ENCODE measurements at regions not wholly inside any gene's neighbourhood (a gene's known extent, or its start where the extent isn't known, plus 50 kb on each side); places are given as distances from the start of the nearest gene placed in this dataset.
A peak's percentile ranks its signal among the peaks of the same experiment; 100 is the strongest.

- Histone ChIP-seq H3K9me3 (ENCODE audit: control insufficient read depth, insufficient read depth, low read length) (no peaks in the 10 kb centered on the region), H3K27me3 (ENCODE audit: control insufficient read depth, insufficient read depth, low read length) (no peaks in the 10 kb centered on the region)
Observed at GRCh38 chr4:143019351-143019750, 165.4 kb upstream of the USP38 start.

DNA sequence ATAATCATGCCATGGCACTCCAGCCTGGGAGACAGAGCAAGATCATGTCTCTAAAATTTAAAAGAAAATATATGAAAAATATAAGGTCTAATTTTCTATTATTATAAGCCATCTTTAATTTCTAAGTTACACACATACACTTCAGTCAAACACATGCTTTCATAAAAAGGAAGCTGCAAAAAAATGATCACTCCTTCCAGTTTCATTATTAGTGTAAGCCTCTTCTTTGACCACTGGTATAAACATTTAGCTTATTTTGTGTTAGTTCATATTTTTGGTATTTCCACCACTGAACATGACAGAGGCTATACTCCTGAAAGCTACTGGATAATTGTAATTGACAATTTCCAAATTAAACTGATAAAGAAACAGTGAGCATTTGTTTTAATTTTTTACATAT, 163.3 kb upstream of the USP38 start:
- no peak for DNase-seq (ENCODE audit: low read depth, low spot score)
- Histone ChIP-seq H3K27me3 (ENCODE audit: control insufficient read depth, insufficient read depth, low read length) (no peaks in the 10 kb centered on the region), H3K4me1 (ENCODE audit: control insufficient read depth, insufficient read depth, low read length) (no peaks in the 10 kb centered on the region), H3K36me3 (ENCODE audit: control insufficient read depth, insufficient read depth, low read length) (no peaks in the 10 kb centered on the region), H3K4me3 (ENCODE audit: low read length) (no peak overlapping the region), H3K27ac (ENCODE audit: low read length) (no peak overlapping the region), H3K9me3 (ENCODE audit: control insufficient read depth, insufficient read depth, low read length) (no peaks in the 10 kb centered on the region)

More at GRCh38 chr4:143019351-143019750, 165.4 kb upstream of the USP38 start:
- no peaks in the 10 kb centered on the region for H3K4me1 ChIP-seq (ENCODE audit: control insufficient read depth, insufficient read depth, low read length)
- no peaks in the 10 kb centered on the region for H3K36me3 ChIP-seq (ENCODE audit: control insufficient read depth, insufficient read depth, low read length)
- no peak for DNase-seq (ENCODE audit: low read depth, low spot score)
- no peak overlapping the region for H3K4me3 ChIP-seq (ENCODE audit: low read length)
- no peak overlapping the region for H3K27ac ChIP-seq (ENCODE audit: low read length)
- no CpG with 5 or more reads among the region's 4 CpGs for WGBS (ENCODE audit: insufficient coverage, insufficient read length)

DNA sequence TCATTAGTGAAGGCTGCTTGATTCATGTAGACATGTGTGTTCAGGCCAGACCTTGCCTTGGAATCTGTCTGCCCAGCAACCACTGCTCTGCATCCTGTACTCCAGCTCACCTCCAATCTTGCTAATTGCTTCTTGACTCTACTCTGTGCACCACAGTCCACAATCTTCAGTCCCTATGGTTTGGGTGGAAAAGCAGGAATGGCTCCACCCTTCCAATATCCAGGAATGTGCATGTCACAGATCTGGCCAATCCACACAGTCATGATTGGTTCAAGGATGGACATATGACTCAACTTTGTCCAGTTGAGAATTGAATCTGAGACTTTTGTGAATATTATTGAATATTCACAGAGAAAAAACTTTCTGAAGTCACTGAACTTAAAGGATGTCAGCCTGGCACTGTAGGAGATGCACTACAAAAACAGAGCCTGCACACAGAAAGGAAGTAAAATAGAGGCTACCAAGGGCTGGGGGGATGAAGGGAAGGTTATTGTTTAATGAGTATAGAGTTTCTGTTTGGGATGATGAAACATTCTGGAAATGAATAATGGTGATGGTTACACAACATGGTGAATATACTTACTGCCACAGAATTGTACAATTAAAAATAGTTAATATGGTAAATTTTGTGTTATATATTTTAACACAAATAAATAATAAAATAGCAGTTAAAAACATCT, 161.3 kb upstream of the USP38 start:
- H3K4me1 ChIP-seq (ENCODE audit: control insufficient read depth, insufficient read depth, low read length) = no peaks in the 10 kb centered on the region
- no peak overlapping the region for H3K27ac ChIP-seq (ENCODE audit: low read length)
- DNase-seq (ENCODE audit: low read depth, low spot score) = no peak
- no peak overlapping the region for H3K4me3 ChIP-seq (ENCODE audit: low read length)
- no peaks in the 10 kb centered on the region for H3K27me3 ChIP-seq (ENCODE audit: control insufficient read depth, insufficient read depth, low read length)
- no peaks in the 10 kb centered on the region for H3K36me3 ChIP-seq (ENCODE audit: control insufficient read depth, insufficient read depth, low read length)
- no peaks in the 10 kb centered on the region for H3K9me3 ChIP-seq (ENCODE audit: control insufficient read depth, insufficient read depth, low read length)

DNA sequence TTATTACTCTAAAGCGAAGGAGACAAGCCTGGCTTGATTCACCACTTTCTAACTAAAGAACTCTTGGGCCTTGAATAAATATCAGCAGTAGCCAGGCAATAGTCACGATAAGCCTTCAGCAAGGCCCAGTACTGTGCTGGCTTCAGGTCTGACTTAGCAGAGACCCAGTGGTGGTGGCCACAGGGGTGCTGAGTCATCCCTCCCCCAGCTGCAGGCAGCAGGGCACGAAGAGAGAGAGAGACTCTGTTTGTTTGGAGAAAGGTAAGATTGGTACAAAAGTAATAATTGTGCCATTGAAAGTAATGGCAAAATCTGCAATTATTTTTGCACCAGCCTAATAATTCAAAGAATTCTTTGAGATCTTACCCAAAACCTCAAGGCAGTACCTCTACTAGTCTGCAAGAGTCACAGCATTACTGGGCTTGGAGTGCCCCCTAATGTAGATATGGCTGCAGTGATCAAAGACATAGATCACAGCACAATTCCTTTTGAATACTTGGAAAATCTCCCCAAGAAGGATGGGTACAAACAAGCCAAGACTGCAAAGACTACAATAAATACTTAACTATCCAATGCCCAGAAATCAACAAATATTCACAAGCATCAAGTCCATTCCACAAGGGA, 159.5 kb upstream of the USP38 start:
- no CpG with 5 or more reads among the region's 3 CpGs for WGBS (ENCODE audit: insufficient coverage, insufficient read length)
- H3K27ac ChIP-seq (ENCODE audit: low read length) = no peak overlapping the region

DNA sequence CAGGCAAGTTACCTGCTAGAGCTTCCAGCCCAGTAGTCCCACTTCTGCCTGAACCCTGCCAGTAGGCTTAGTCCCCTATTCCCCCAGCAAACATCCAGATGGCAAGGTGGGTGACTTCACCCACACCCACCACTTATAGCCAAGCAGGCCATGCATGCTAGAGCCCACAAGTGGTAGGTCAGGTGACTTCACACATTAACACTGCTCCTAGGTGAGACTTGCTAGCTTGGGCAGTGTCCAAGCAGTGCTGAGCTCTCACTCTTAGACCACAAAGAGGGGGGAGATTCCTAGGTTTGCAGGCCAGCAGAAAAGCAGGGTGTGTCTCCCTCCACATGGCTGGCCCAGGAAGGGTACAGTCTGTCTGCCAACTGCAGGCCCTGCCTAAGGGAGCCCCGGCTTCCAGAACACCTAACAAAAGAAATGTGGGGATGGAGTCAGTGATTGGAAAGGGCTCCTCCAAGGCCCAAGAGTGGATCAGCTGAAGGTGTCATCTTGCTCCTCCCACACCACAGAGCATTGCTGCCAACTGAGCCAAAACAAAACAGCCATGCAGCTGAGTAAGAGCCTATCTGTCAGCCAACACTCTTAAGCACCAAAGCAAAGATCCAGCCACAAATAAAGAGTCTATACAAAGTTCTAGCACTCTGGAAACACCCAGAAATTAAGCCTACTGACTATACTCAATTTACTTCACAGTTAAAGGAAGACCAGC, 158.1 kb upstream of the USP38 start:
- DNase-seq (ENCODE audit: low read depth, low spot score) = no peak
- Histone ChIP-seq H3K4me1 (ENCODE audit: control insufficient read depth, insufficient read depth, low read length) (no peaks in the 10 kb centered on the region), H3K36me3 (ENCODE audit: control insufficient read depth, insufficient read depth, low read length) (no peaks in the 10 kb centered on the region), H3K9me3 (ENCODE audit: control insufficient read depth, insufficient read depth, low read length) (no peaks in the 10 kb centered on the region), H3K4me3 (ENCODE audit: low read length) (no peak overlapping the region), H3K27ac (ENCODE audit: low read length) (no peak overlapping the region), H3K27me3 (ENCODE audit: control insufficient read depth, insufficient read depth, low read length) (no peaks in the 10 kb centered on the region)
- WGBS (ENCODE audit: insufficient coverage, insufficient read length) = no CpG with 5 or more reads among the region's 1 CpG

More for the DNA sequence above, 159.5 kb upstream of the USP38 start:
- Histone ChIP-seq H3K36me3 (ENCODE audit: control insufficient read depth, insufficient read depth, low read length) (no peaks in the 10 kb centered on the region), H3K4me3 (ENCODE audit: low read length) (no peak overlapping the region), H3K27me3 (ENCODE audit: control insufficient read depth, insufficient read depth, low read length) (no peaks in the 10 kb centered on the region), H3K9me3 (ENCODE audit: control insufficient read depth, insufficient read depth, low read length) (no peaks in the 10 kb centered on the region), H3K4me1 (ENCODE audit: control insufficient read depth, insufficient read depth, low read length) (no peaks in the 10 kb centered on the region)
- DNase-seq (ENCODE audit: low read depth, low spot score) = peak; percentile 27

- no peak for DNase-seq (ENCODE audit: low read depth, low spot score)
- no peaks in the 10 kb centered on the region for H3K4me1 ChIP-seq (ENCODE audit: control insufficient read depth, insufficient read depth, low read length)
- H3K36me3 ChIP-seq (ENCODE audit: control insufficient read depth, insufficient read depth, low read length) = no peaks in the 10 kb centered on the region
- H3K27me3 ChIP-seq (ENCODE audit: control insufficient read depth, insufficient read depth, low read length) = no peaks in the 10 kb centered on the region
- no peak overlapping the region for H3K27ac ChIP-seq (ENCODE audit: low read length)
- WGBS (ENCODE audit: insufficient coverage, insufficient read length) = no CpG with 5 or more reads among the region's 1 CpG
- no peaks in the 10 kb centered on the region for H3K9me3 ChIP-seq (ENCODE audit: control insufficient read depth, insufficient read depth, low read length)
- H3K4me3 ChIP-seq (ENCODE audit: low read length) = no peak overlapping the region
Observed at GRCh38 chr4:143035661-143036060, 149.1 kb upstream of the USP38 start.

DNA sequence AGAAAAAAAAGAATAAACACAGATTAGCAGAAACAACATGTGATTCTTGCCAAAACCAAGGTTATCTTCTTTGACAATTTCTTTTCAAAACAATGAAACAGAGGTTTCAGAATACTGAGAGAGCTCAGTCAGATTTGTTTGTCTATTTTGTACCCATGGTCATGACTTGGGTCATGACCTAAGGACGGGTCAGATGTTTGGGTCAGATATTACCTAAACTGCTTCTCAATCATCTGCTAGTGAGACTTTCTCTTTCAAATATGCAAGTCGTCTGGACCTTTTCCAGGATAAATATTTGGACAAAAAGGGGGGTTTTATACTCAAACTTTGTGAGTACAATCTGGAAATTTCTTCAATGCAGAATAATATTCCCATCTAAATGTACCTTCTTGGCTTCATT, 148.3 kb upstream of the USP38 start:
- H3K27ac ChIP-seq (ENCODE audit: low read length) = no peak overlapping the region

DNA sequence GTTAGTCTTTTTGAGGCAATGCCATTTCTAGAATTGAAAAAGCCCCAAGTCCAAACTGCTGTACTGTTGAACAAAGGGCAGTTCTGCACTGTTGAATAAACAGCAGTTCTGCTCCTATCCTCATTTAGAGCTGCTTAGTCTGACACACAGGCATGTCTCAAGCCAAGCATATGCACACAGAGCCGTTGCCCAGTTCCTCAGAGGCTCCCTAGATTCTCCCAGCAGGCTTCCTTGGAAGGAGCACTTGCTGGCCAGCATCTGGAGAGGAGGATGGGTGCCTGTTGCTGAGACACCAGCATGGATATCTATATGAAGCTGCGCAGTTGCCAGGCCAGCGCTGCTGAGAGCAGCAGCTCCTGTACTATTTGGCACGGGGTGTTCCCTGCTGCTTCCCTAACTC, 138.3 kb upstream of the USP38 start:
- H3K4me3 ChIP-seq (ENCODE audit: low read length) = no peak overlapping the region
- no peaks in the 10 kb centered on the region for H3K4me1 ChIP-seq (ENCODE audit: control insufficient read depth, insufficient read depth, low read length)
- no peaks in the 10 kb centered on the region for H3K27me3 ChIP-seq (ENCODE audit: control insufficient read depth, insufficient read depth, low read length)
- no peak overlapping the region for H3K27ac ChIP-seq (ENCODE audit: low read length)
- no CpG with 5 or more reads among the region's 4 CpGs for WGBS (ENCODE audit: insufficient coverage, insufficient read length)
- H3K9me3 ChIP-seq (ENCODE audit: control insufficient read depth, insufficient read depth, low read length) = no peaks in the 10 kb centered on the region
- no peak for DNase-seq (ENCODE audit: low read depth, low spot score)
- no peaks in the 10 kb centered on the region for H3K36me3 ChIP-seq (ENCODE audit: control insufficient read depth, insufficient read depth, low read length)

More for the DNA sequence above, 148.3 kb upstream of the USP38 start:
- no CpG with 5 or more reads among the region's 2 CpGs for WGBS (ENCODE audit: insufficient coverage, insufficient read length)
- H3K4me3 ChIP-seq (ENCODE audit: low read length) = no peak overlapping the region
- H3K4me1 ChIP-seq (ENCODE audit: control insufficient read depth, insufficient read depth, low read length) = no peaks in the 10 kb centered on the region
- H3K27me3 ChIP-seq (ENCODE audit: control insufficient read depth, insufficient read depth, low read length) = no peaks in the 10 kb centered on the region
- no peak for DNase-seq (ENCODE audit: low read depth, low spot score)
- no peaks in the 10 kb centered on the region for H3K9me3 ChIP-seq (ENCODE audit: control insufficient read depth, insufficient read depth, low read length)
- H3K36me3 ChIP-seq (ENCODE audit: control insufficient read depth, insufficient read depth, low read length) = no peaks in the 10 kb centered on the region

DNA sequence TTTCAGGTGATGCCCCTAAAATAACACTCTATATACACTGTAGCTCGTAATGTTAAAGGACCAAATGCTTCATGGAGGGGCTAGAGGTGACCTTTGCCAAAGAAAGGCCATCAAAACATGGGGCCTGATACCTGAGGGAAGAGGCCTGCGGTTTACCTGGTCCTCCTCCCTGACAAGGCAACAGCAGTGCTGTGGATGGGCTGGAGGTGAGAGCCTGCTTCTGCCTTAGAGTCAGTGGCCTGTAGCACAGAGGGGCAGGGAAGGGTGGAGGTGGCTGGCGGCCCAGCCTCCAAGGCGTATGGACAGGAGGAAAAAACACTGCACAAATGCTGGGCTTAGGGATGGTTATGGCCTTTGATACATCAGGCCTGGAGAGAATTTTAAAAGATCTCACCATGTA, 137.8 kb upstream of the USP38 start:
- no CpG with 5 or more reads among the region's 4 CpGs for WGBS (ENCODE audit: insufficient coverage, insufficient read length)
- no peaks in the 10 kb centered on the region for H3K27me3 ChIP-seq (ENCODE audit: control insufficient read depth, insufficient read depth, low read length)
- no peak overlapping the region for H3K27ac ChIP-seq (ENCODE audit: low read length)
- no peaks in the 10 kb centered on the region for H3K9me3 ChIP-seq (ENCODE audit: control insufficient read depth, insufficient read depth, low read length)
- no peak for DNase-seq (ENCODE audit: low read depth, low spot score)
- no peaks in the 10 kb centered on the region for H3K36me3 ChIP-seq (ENCODE audit: control insufficient read depth, insufficient read depth, low read length)
- H3K4me1 ChIP-seq (ENCODE audit: control insufficient read depth, insufficient read depth, low read length) = no peaks in the 10 kb centered on the region
- no peak overlapping the region for H3K4me3 ChIP-seq (ENCODE audit: low read length)

DNA sequence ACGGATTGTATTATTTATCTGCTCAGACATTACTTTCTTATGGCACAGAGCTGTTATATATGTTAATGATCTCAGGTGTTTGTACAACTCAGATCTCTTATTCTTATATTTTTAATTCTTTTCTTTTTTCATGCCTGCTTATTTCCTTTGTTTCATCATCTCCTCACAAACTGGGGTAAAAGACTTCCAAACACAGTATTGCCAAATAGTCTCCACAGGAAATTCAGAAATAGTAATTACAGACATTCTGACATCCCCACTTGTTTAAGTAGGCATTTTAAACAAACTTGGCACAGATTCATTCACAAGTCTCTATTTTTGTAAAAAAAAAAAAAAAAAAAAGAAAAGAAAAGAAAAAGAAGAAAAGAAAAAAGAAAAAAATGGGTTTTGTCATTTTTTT, 129.7 kb upstream of the USP38 start:
- no peaks in the 10 kb centered on the region for H3K9me3 ChIP-seq (ENCODE audit: control insufficient read depth, insufficient read depth, low read length)
- H3K4me3 ChIP-seq (ENCODE audit: low read length) = no peak overlapping the region
- H3K36me3 ChIP-seq (ENCODE audit: control insufficient read depth, insufficient read depth, low read length) = no peaks in the 10 kb centered on the region
- no peaks in the 10 kb centered on the region for H3K4me1 ChIP-seq (ENCODE audit: control insufficient read depth, insufficient read depth, low read length)
- no peaks in the 10 kb centered on the region for H3K27me3 ChIP-seq (ENCODE audit: control insufficient read depth, insufficient read depth, low read length)
- H3K27ac ChIP-seq (ENCODE audit: low read length) = no peak overlapping the region
- no CpG with 5 or more reads among the region's 1 CpG for WGBS (ENCODE audit: insufficient coverage, insufficient read length)
- no peak for DNase-seq (ENCODE audit: low read depth, low spot score)
